GM21723 (cell line): ENCODE measurements at regions not wholly inside any gene's neighbourhood (a gene's known extent, or its start where the extent isn't known, plus 50 kb on each side); places are given as distances from the start of the nearest gene placed in this dataset.
"Not testable (repeated sequence)": the region's sequence is repeated elsewhere in the genome, so short reads cannot be mapped to it uniquely, and the experiment has no call there.

Experiments
- ATAC-seq: cut with Tn5 transposase; IDR thresholded peaks from one replicate; pipeline ENCODE4 v1.9.1; 2021; ENCODE audit warnings: mild to moderate bottlenecking, moderate library complexity; ENCODE audit not compliant: unreplicated experiment

DNA sequence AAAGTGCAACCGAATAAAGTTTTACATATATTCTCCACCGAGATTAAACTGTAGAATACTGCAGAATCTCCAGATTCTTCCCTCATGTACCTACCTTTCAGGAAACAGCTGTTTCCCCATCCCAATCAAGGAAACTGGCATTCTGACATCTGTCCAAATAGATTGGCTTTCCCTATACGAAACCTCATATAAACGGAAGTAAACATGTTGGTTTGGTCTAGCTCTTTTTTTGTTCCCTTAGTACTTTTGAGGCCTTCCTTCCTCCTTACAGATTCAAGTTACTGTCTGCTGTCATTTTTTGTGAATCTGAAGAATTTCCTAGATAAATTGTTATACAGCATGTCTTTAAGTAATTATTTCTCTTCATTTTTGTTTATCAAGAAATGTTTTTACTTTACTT is 554.6 kb downstream of the RPIA start:
- ATAC-seq = not testable (repeated sequence)

DNA sequence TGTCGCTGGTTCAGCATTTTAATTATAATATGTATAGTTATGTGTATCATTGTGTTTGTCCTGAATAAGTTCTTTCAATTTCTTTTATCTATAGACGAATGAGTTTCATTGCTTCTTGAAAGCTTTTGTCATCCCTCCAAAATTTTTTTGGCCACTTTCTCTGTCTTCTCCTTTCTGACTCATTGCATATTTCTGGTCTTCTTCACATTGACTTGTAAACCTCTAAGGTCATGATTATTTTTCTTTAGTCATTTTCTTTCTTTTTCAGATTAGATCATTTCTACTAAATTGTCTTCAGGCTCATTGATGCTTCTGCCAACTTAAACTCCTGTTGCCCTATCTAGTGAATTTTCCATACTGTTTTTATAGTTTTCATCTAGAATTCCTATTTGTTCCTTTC is 555.1 kb downstream of the RPIA start:
- not testable (repeated sequence) for ATAC-seq

DNA sequence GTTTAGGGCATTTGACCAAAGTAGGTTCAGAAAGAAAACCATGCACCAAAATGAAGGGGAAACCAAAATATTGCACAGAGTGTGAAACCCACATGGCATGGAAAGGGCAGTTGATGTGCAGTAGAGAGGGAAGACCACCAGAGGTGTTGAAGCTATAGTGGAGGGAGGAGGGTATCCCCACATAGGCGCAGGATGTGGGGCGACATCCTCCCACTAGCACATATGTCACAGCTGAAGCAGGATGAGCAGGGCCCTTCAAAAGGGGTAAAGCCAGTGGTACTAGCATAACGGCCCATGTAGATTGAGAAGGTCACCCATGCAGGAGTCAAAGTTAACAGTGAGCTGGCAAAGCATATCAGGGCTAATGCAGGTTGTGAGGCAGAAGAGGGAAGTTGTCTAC is 563.5 kb downstream of the RPIA start:
- ATAC-seq = not testable (repeated sequence)

DNA sequence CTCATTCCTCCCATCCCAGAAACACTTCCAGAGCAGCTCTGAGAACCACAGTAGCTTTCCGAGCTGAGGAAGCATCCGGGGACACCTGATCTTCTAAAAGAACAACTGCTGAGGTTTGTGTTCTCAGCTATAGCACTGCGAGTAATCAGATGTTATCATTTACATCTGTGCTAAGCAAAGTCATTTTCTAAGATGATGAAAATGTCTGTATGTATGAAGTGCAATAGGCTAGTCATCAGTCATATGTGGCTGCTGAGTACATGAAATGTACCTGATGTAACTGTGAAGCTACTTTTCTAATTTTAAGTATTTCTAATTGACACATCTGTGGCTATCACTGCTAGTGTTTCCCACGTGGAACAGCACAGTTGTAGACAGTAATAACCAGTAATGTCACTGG is 582.0 kb downstream of the RPIA start:
- not testable (repeated sequence) for ATAC-seq

DNA sequence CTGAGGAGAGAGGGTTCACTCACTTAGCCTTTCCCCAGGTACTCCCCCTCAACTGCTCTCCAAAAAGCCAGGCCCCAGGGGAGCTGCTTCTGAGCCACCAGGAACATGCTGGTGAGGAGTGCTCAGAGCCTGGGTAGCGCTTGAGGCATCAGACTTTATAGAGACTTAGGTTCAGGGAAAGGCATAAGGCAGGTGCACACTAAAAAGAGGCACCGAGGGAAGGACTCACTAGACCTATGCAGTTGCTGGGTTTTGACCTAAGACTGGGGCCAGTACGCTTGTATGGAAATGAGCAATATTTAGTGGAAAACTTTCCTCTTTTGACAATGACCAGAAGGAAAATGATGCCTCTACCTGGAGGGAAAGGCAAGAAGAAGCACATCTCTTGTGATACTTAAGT is 589.1 kb downstream of the RPIA start:
- ATAC-seq = not testable (repeated sequence)

DNA sequence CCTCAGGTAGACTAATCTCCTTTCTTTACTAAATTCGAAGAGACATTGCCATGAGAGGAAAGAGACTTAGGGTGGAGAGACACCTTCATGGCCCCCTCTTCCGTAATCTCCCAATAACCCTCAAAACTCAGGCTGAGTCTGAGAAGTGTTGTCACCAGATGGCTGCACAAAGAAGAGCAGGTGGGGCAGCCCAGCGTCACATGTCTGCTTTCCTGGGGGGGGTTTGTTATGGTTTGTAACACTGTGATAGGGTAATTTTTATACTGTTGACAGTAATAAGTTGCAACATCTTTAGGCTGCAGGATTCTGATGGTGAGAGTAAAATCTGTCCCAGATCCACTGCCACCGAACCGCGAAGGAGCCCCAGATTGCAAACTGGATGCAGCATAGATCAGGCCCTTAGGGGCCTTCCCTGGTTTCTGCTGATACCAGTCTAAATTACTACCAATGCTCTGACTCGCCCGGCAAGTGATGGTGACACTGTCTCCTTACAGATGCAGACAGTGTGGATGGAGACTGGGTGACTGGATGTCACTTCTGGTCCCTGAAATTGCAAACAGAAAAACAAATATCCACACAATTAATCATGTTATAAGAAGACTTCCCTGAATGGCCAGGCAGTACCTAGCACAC is 595.1 kb downstream of the RPIA start:
- not testable (repeated sequence) for ATAC-seq

DNA sequence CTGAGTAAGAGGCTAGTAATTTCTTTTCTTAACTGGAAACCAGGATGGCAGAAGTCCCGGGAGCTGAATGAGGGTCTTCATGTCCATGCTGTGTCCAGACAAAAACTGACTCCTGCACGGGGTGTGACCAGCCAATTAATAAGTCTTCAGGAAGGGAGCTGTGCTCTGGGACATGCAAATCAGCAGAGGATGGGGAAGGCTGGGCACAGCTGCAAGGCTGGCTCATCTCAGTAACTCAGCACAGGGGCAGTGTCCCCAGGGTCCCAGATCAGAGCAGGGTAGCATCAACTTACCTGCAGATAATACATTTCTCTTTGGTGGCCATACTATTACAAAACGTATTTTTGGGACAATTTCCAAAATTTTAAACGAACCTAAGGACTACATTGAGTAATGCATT is 595.6 kb downstream of the RPIA start:
- not testable (repeated sequence) for ATAC-seq

DNA sequence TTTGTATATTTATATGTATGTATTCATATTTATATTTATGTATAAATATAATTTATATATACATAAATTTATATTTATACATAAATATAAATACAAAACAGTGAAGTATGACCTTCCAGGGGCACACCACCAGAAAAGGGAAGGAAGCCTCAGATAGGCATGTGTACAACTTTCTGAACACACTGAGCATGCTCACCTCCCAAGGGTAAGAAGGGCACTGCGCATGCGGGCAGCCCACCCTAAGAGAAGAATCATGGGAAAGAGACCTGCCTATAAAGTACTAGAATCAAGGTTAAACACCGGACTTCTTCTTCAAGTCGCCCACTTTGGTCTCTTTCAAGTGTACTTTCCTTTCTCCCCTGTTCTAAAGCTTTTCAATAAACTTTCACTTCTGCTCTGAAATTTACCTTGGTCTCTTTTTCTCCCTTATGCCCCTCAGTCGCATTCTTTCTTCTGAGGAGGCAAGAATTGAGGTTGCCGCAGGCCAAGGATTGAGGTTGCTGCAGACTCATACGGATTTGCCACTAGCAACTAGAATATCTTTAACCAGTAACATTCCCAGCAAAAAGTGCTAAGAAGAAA is 600.3 kb downstream of the RPIA start:
- not testable (repeated sequence) for ATAC-seq

DNA sequence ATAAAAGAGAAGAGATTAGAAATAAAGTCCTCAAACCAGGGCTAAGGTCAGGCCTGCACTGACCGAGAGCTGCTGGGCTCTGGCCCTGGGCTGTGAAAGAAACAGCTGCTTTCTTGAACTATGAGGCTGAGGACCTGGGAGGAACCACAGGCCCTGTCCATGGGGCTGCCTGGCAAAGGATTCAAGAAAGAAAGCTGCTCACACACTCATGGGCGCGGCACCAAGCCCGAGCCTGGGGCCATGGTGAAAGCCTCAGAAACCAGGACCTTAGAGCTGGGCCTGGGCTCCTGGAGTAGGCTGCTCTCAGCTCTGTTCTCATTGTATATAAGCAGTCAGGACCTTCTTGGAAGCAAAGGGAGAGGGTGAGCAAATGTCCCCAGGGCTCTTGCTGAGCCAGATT is 601.9 kb downstream of the RPIA start:
- ATAC-seq = not testable (repeated sequence)

DNA sequence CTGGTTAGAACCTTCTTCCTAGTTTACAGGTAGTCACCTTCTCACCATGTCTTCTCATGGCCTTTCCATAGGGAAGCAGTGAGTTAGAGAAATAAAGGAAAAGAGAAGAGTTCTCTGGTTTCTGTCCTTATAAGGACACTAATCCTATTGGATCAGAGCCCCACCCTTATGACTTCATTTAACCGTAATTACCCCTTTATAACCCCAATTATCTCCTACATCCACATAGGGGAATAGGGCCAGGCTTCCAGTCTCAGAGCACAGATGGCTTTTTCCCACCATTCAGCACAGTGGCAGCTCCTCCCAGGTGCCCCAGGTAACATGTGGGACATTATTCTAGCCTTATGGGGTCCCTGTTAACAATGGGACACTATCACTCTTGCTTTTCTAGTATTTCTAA is 602.9 kb downstream of the RPIA start:
- not testable (repeated sequence) for ATAC-seq

DNA sequence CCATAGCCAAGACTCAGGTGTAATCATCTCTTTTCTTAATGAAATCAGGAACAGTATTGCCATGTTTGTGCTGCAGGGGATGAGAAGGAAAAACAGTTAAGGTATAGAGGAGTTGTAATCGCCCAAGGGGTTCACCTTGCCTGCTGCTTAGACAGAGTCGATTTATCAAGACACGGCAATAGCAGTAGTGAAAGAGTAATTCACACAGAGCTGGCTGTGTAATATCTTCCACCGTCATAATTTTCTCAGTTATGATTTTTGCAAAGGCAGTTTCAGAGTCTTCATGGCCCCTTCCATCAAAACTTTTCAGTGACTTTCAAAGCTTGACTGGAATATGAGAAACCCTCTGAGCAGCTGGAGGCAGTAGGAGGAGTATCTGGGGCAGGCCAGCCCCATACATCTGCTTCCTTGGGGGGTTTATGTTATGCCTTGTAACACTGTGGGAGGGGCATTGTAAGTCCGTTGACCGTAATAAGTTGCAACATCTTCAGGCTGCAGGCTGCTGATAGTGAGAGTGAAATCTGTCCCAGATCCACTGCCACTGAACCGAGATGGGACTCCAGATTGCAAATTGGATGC is 605.4 kb downstream of the RPIA start:
- peak; percentile 39 for ATAC-seq

DNA sequence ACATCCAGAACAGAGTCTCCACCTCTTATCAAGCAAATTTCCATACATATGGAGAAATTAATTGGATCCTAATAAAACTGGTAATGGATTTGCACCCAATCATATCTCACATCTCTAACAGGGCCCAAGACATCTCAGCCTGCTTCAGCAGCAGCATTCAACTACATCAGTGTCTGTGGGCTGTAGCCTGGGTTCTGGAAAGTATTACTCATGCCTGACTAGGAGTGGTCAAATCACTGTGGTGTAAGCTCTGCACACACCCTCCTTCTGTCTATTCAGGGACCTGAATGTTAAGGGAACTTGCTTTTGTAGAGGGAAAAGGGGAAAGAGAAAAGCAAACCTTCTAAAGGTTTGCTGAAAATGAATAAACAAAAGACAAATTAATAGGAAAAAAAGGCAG is 607.7 kb downstream of the RPIA start:
- ATAC-seq = peak; percentile 65

DNA sequence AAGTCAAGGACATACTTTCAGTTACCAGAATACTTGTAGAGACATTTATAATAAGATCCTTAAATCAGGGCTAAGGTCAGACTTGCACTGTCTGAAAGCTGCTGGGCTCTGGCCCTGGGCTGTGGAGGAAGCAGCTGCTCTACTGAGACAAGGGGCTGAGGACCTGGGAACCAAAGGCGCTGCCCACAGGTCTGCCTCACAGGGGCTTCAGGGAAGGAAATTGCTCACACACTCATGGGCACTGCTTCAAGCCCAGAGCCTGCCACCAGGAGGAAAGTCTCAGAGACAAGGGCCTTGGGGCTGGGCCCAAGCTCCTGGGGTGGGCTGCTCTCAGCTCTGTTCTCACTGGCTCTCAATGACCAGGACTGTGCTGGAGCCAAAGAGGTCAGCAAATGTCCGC is 614.1 kb downstream of the RPIA start:
- ATAC-seq = not testable (repeated sequence)

DNA sequence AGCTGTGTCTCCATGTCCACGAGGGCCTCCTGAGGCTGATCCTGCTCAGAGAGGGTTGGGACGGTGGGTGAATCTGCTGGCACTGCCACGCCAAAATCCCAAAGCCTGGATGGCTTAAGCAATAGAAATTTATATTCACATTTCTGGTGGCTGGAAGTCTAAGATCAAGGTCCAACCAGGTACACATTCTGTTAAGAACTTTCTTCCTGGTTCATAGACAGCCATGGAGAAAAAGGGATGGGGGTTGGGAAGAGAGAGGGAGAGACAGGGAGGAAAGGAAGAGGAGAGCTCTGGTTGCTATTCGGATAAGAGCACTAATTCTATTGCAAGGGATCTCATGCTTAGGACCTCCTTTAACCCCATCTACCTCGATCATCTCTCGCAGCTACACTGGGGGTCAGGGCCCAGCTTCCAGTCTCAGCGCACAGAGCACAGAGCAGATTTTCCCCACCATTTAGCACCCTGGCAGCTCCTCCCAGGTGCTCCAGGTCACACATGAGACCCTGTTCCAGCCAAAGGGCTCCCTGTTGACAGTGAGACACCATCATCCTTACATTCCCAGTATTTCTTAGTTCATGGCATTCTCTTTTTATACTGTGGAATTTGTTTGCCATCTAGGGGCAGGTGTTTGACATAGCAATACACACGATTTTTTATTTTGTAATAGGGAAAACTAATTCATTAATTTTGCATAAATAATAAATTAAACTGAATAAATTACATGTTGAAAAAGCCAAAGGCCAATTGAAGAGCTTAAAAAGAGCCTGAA is 615.6 kb downstream of the RPIA start:
- ATAC-seq = not testable (repeated sequence)

DNA sequence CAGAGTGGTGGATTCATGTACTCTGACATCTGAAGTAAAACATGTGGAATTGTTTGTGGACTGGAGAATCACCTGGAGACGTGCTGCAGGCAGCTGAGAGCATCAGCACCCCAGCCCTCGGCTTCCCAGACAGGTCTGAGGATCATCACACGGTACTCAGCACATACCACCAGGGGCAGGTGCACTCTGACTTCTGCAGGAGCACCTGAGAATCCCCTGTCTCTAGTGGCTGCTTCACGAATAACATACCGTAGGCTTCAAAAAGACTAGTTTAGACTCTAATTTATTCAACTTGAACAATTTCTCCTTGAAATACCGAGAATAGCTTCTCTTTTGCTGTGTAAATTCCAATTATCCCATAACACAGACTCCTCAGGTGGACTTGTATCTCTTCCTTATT is 627.5 kb downstream of the RPIA start:
- ATAC-seq = not testable (repeated sequence)

DNA sequence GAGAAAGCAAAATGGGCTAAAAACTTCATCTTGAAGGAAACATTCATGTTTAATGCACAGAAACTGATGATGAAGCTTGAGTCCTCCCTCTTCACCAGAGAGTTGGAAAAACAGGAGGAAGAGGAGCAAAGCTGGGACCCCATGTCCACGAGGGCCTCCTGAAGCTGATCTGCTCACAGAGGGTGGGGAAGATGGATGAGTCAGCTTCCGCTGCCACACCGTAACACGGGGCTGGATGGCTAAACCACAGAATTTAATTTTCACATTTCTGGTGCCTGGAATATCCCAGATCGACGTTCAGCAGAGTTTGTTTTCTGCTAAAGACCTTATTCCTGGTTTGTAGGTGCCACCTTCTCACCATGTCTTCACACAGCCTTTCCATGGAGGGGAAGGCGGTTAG is 634.4 kb downstream of the RPIA start:
- ATAC-seq = not testable (repeated sequence)

DNA sequence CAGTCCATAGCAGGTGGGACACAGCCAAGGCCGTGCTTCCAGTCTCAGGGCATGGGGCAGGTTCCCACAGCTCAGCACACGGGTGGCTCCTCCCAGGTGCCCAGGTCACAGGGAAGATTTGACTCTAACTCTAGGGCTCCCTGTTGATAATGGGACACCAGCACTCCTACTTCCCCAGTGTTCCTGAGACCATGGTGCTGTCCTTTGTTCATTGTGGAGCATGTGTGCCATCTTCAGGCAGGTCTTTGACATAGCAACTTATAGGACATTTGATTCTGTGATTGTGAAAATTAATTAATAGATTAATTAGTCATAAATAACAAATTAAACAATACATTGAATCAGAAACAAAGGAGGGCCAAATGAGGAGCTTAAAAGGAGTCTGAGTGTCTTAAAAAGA is 635.0 kb downstream of the RPIA start:
- ATAC-seq = not testable (repeated sequence)

DNA sequence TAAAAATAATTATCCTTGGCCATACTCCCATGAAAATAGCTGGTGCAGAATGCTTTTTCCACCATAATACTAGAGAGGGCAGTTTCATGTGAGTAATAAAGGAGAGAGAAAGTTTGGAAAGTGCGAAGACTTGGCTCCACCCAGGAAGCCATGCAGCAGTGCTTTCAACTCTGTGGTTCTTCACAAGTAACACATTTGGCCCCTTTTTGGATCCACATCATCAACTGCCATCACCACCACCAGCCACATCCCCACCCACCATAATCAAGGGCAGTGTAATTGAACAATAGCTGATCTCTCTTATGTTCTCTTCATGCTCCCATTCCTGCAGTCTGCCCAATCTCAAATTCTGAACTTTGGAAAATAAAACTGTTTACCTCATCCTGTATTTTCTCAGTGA is 637.3 kb downstream of the RPIA start:
- not testable (repeated sequence) for ATAC-seq
